ENCODE measurements at regions not wholly inside any gene's neighbourhood (a gene's known extent, or its start where the extent isn't known, plus 50 kb on each side); places are given as distances from the start of the nearest gene placed in this dataset.
A peak's percentile ranks its signal among the peaks of the same experiment; 100 is the strongest.

DNA sequence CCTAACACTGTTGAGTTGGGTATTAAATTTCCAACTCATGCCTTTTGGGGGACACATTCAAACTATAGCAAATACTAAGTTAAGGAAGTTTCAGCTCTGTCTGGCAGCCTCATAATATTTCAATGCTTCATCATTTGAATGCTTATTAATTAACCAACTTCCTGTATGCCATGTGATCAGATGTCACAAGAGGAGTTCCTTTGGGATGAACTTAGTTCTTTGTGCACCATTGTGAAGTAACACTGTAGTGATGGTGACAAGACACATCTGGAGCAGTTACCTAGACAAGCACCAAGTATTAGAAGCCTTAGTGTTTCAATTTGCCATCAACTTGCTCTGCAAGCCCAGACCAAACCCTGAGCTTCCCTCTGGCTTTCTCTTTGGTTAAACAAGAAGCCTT, 90.7 kb upstream of the IL12B start:
- no peak for FAIRE-seq

GRCh38 chr5:159422361-159422760, 92.1 kb upstream of the IL12B start:
- H3K27ac ChIP-seq (ENCODE audit: low read depth, low read length): no peak overlapping the region
- no peak overlapping the region for H3K9ac ChIP-seq (ENCODE audit: low read length)
- peaks cover 3% of the 10 kb centered on the region for H3K27me3 ChIP-seq (ENCODE audit: insufficient read depth, low read length)
- no peaks in the 10 kb centered on the region for H3K4me1 ChIP-seq (ENCODE audit: insufficient read depth, low read length)
- no peaks in the 10 kb centered on the region for H4K20me1 ChIP-seq (ENCODE audit: insufficient read depth, low read length)
- H3K79me2 ChIP-seq (ENCODE audit: insufficient read depth, low read length): no peaks in the 10 kb centered on the region
- H3K9me3 ChIP-seq (ENCODE audit: insufficient read depth, low read depth, low read length): no peaks in the 10 kb centered on the region
- Mint-ChIP-seq H3K4me1 (ENCODE audit: low read depth, unreplicated experiment) (no peaks in the 10 kb centered on the region), H3K27me3 (ENCODE audit: low read depth, unreplicated experiment) (peaks cover 8% of the 10 kb centered on the region), H3K36me3 (ENCODE audit: low read depth, unreplicated experiment) (peaks cover under 1% of the 10 kb centered on the region), H3K4me3 (ENCODE audit: unreplicated experiment) (no peak overlapping the region), H3K27ac (ENCODE audit: unreplicated experiment) (no peak overlapping the region), H3K9me3 (ENCODE audit: unreplicated experiment) (no peaks in the 10 kb centered on the region)
- H3K4me2 ChIP-seq (ENCODE audit: low read length): no peak overlapping the region
- no peak overlapping the region for H3K4me3 ChIP-seq (ENCODE audit: insufficient read depth, low read depth, low read length)
- peak; percentile 45 for DNase-seq (ENCODE audit: low read depth)
- no peak overlapping the region for H2AFZ ChIP-seq (ENCODE audit: low read depth, low read length)
- FAIRE-seq: no peak
- TF ChIP-seq, protein P1, sequence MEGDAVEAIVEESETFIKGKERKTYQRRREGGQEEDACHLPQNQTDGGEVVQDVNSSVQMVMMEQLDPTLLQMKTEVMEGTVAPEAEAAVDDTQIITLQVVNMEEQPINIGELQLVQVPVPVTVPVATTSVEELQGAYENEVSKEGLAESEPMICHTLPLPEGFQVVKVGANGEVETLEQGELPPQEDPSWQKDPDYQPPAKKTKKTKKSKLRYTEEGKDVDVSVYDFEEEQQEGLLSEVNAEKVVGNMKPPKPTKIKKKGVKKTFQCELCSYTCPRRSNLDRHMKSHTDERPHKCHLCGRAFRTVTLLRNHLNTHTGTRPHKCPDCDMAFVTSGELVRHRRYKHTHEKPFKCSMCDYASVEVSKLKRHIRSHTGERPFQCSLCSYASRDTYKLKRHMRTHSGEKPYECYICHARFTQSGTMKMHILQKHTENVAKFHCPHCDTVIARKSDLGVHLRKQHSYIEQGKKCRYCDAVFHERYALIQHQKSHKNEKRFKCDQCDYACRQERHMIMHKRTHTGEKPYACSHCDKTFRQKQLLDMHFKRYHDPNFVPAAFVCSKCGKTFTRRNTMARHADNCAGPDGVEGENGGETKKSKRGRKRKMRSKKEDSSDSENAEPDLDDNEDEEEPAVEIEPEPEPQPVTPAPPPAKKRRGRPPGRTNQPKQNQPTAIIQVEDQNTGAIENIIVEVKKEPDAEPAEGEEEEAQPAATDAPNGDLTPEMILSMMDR (IDR thresholded peaks at IDR 0.05; ENCODE audit: insufficient read depth, low read depth, low read length): no peak
- TF ChIP-seq EZH2 (IDR thresholded peaks at IDR 0.05; ENCODE audit: insufficient read depth, low read length): no peak
- no peaks in the 10 kb centered on the region for H3K36me3 ChIP-seq (ENCODE audit: insufficient read depth, low read length)

More for the DNA sequence above, 90.7 kb upstream of the IL12B start:
- Histone ChIP-seq H3K9ac (ENCODE audit: low read length) (no peak overlapping the region), H3K4me3 (ENCODE audit: insufficient read depth, low read depth, low read length) (no peak overlapping the region), H2AFZ (ENCODE audit: low read depth, low read length) (no peak overlapping the region), H3K4me1 (ENCODE audit: insufficient read depth, low read length) (no peaks in the 10 kb centered on the region), H3K9me3 (ENCODE audit: insufficient read depth, low read depth, low read length) (no peaks in the 10 kb centered on the region), H3K27ac (ENCODE audit: low read depth, low read length) (no peak overlapping the region), H3K36me3 (ENCODE audit: insufficient read depth, low read length) (no peaks in the 10 kb centered on the region), H3K79me2 (ENCODE audit: insufficient read depth, low read length) (no peaks in the 10 kb centered on the region), H3K4me2 (ENCODE audit: low read length) (no peak overlapping the region), H4K20me1 (ENCODE audit: insufficient read depth, low read length) (no peaks in the 10 kb centered on the region), H3K27me3 (ENCODE audit: insufficient read depth, low read length) (peaks cover 3% of the 10 kb centered on the region)
- H3K36me3 Mint-ChIP-seq (ENCODE audit: low read depth, unreplicated experiment): no peaks in the 10 kb centered on the region
- TF ChIP-seq, protein P1 (IDR thresholded peaks at IDR 0.05; ENCODE audit: insufficient read depth, low read depth, low read length): no peak
- TF ChIP-seq EZH2 (IDR thresholded peaks at IDR 0.05; ENCODE audit: insufficient read depth, low read length): no peak
- no peaks in the 10 kb centered on the region for H3K4me1 Mint-ChIP-seq (ENCODE audit: low read depth, unreplicated experiment)
- DNase-seq (ENCODE audit: low read depth): no peak
- no peak overlapping the region for H3K4me3 Mint-ChIP-seq (ENCODE audit: unreplicated experiment)
- H3K9me3 Mint-ChIP-seq (ENCODE audit: unreplicated experiment): no peaks in the 10 kb centered on the region
- no peaks in the 10 kb centered on the region for H3K27me3 Mint-ChIP-seq (ENCODE audit: low read depth, unreplicated experiment)
- no peak overlapping the region for H3K27ac Mint-ChIP-seq (ENCODE audit: unreplicated experiment)

- FAIRE-seq (no peak), DNase-seq (ENCODE audit: low read depth) (no peak)
- Histone ChIP-seq H3K27me3 (ENCODE audit: insufficient read depth, low read length) (peaks cover 5% of the 10 kb centered on the region), H3K4me2 (ENCODE audit: low read length) (no peak overlapping the region), H3K9me3 (ENCODE audit: insufficient read depth, low read depth, low read length) (no peaks in the 10 kb centered on the region), H3K4me1 (ENCODE audit: insufficient read depth, low read length) (no peaks in the 10 kb centered on the region), H3K27ac (ENCODE audit: low read depth, low read length) (no peak overlapping the region), H3K79me2 (ENCODE audit: insufficient read depth, low read length) (no peaks in the 10 kb centered on the region), H4K20me1 (ENCODE audit: insufficient read depth, low read length) (no peaks in the 10 kb centered on the region), H3K36me3 (ENCODE audit: insufficient read depth, low read length) (no peaks in the 10 kb centered on the region), H3K4me3 (ENCODE audit: insufficient read depth, low read depth, low read length) (no peak overlapping the region), H2AFZ (ENCODE audit: low read depth, low read length) (no peak overlapping the region), H3K9ac (ENCODE audit: low read length) (no peak overlapping the region)
- no peaks in the 10 kb centered on the region for H3K4me1 Mint-ChIP-seq (ENCODE audit: low read depth, unreplicated experiment)
- H3K36me3 Mint-ChIP-seq (ENCODE audit: low read depth, unreplicated experiment): peaks cover 2% of the 10 kb centered on the region
- no peak for TF ChIP-seq EZH2 (IDR thresholded peaks at IDR 0.05; ENCODE audit: insufficient read depth, low read length)
- TF ChIP-seq, protein P1 (IDR thresholded peaks at IDR 0.05; ENCODE audit: insufficient read depth, low read depth, low read length): no peak
- H3K9me3 Mint-ChIP-seq (ENCODE audit: unreplicated experiment): no peaks in the 10 kb centered on the region
- H3K27ac Mint-ChIP-seq (ENCODE audit: unreplicated experiment): no peak overlapping the region
- H3K27me3 Mint-ChIP-seq (ENCODE audit: low read depth, unreplicated experiment): peaks cover 12% of the 10 kb centered on the region
- no peak overlapping the region for H3K4me3 Mint-ChIP-seq (ENCODE audit: unreplicated experiment)
These were observed 92.6 kb upstream of the IL12B start for GRCh38 chr5:159422910-159423309.
